Lung (tissue), 11 donors: ENCODE measurements at regions not wholly inside any gene's neighbourhood (a gene's known extent, or its start where the extent isn't known, plus 50 kb on each side); places are given as distances from the start of the nearest gene placed in this dataset.

ENCODE experiments used
- ATAC-seq: fragments of 200-7000 bp; cut with Tn5 transposase; one replicate; pipeline ENCODE4 v1.9.1; 2020; ENCODE audit warnings: moderate number of reproducible peaks; ENCODE audit not compliant: insufficient read depth, low FRiP score
- DNase-seq, 3 donors: peaks; one replicate each; pipeline ENCODE4 v3.0.0-alpha.2; 2013 to 2017
- H3K27ac ChIP-seq, 2 donors: one replicate each; pipeline ENCODE4 v1.5.1; 2013; ENCODE audit warnings: mild to moderate bottlenecking in 2 of 2, moderate library complexity in 2 of 2, control low read depth in 1 of 2, inconsistent platforms in 1 of 2, low read depth in 1 of 2, low read length in 1 of 2
- H3K27me3 ChIP-seq, 3 donors: one replicate each; pipeline ENCODE4 v1.5.1; 2013; ENCODE audit warnings: low read length in 2 of 3; ENCODE audit not compliant: control insufficient read depth in 3 of 3, insufficient read depth in 3 of 3
- H3K36me3 ChIP-seq, 4 donors: one replicate each; pipeline ENCODE4 v1.5.1; 2013; ENCODE audit warnings: low read length in 4 of 4, mild to moderate bottlenecking in 1 of 4, moderate library complexity in 1 of 4; ENCODE audit not compliant: control insufficient read depth in 4 of 4, insufficient read depth in 4 of 4
- H3K4me1 ChIP-seq, 5 donors: one replicate each; pipeline ENCODE4 v1.5.1; 2013; ENCODE audit warnings: low read length in 5 of 5, mild to moderate bottlenecking in 2 of 5, moderate library complexity in 1 of 5; ENCODE audit not compliant: control insufficient read depth in 5 of 5, insufficient read depth in 5 of 5
- H3K4me3 ChIP-seq: one replicate; pipeline ENCODE4 v1.5.1; 2013; ENCODE audit warnings: mild to moderate bottlenecking, control low read depth, moderate library complexity
- H3K9ac ChIP-seq, 2 donors: one replicate each; pipeline ENCODE4 v1.5.1; 2013; ENCODE audit warnings: low read length in 2 of 2, control low read depth in 1 of 2; ENCODE audit not compliant: insufficient read depth in 1 of 2
- H3K9me3 ChIP-seq, 4 donors: one replicate each; pipeline ENCODE4 v1.5.1; 2013; ENCODE audit warnings: low read length in 3 of 4, mild to moderate bottlenecking in 1 of 4, moderate library complexity in 1 of 4; ENCODE audit not compliant: control insufficient read depth in 4 of 4, insufficient read depth in 3 of 4
- CTCF ChIP-seq: IDR thresholded peaks from 2 replicates; pipeline ENCODE4 v1.5.1; 2012; ENCODE audit warnings: mild to moderate bottlenecking; ENCODE audit errors: control extremely low read depth, extremely low read depth
- WGBS, 2 donors: extraction: QIAGEN DNeasy Blood & Tissue Kit; methylation state at CpG; one replicate each; pipeline ENCODE4 v1.1.7; 2013; 5-methylcytosine and 5-hydroxymethylcytosine counted together
- donor health status: control.
- donor health status: control.
- donor health status: Bipolar disorder and iron deficiency.
- donor health status: healthy.
- donor health status: DM: yes; HTN: yes; CAD: no.

GRCh38 chr10:77689339-77689738 lies 51.7 kb upstream of the KCNMA1 start:
- Histone ChIP-seq H3K9me3 (peaks cover 0 to 1% (median 0%) of the 10 kb centered on the region in 4 donors), H3K27ac (no peak overlapping the region), H3K36me3 (no peaks in the 10 kb centered on the region), H3K9ac (no peak overlapping the region), H3K4me1 (no peaks in the 10 kb centered on the region), H3K4me3 (no peak overlapping the region), H3K27me3 (peaks cover 0 to 18% (median 4%) of the 10 kb centered on the region in 3 donors)
- no peak for TF ChIP-seq CTCF
- no peak for DNase-seq
- no peak for ATAC-seq
- 68 to 72% methylated on average over 5 of the region's 5 CpGs for WGBS, 2 donors

- no peak overlapping the region for H3K9ac ChIP-seq
- H3K36me3 ChIP-seq, result no peaks in the 10 kb centered on the region
- H3K9me3 ChIP-seq, result peaks cover 0 to 1% (median 0%) of the 10 kb centered on the region in 4 donors
- peaks cover 0 to 18% (median 4%) of the 10 kb centered on the region in 3 donors for H3K27me3 ChIP-seq
- no peaks in the 10 kb centered on the region for H3K4me1 ChIP-seq
- ATAC-seq, result no peak
- no peak overlapping the region for H3K27ac ChIP-seq
- DNase-seq, result no peak
- H3K4me3 ChIP-seq, result no peak overlapping the region
- no peak for TF ChIP-seq CTCF
- WGBS, 2 donors, result 75 to 85% methylated on average over 2 of the region's 2 CpGs
Observed at GRCh38 chr10:77687621-77688020, 50.0 kb upstream of the KCNMA1 start.
